ENCODE measurements at regions not wholly inside any gene's neighbourhood (a gene's known extent, or its start where the extent isn't known, plus 50 kb on each side); places are given as distances from the start of the nearest gene placed in this dataset.
"Not testable (repeated sequence)": the region's sequence is repeated elsewhere in the genome, so short reads cannot be mapped to it uniquely, and the experiment has no call there.

DNA sequence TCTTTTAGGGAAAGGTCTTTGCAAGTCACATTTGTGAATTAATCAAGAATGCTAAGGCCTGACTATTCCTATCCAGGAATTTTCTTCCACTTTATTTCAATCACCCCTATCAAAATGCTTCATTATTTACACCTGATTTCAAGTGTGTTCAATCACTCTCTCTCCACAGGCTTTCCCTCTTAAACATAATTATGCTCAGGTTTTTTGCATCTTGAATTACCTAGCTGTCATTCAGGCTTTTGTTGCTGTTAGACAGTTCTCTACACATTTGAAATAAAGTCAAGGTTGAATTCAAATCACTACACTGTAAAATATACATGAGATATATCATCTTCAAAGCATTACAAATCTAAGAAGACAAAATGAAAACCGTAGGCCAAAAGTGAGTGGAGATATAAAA is 941.3 kb upstream of the SLITRK1 start:
- DNase-seq = no peak

- DNase-seq = no peak
Observed at GRCh38 chr13:84821261-84821660, 939.0 kb upstream of the SLITRK1 start.

DNA sequence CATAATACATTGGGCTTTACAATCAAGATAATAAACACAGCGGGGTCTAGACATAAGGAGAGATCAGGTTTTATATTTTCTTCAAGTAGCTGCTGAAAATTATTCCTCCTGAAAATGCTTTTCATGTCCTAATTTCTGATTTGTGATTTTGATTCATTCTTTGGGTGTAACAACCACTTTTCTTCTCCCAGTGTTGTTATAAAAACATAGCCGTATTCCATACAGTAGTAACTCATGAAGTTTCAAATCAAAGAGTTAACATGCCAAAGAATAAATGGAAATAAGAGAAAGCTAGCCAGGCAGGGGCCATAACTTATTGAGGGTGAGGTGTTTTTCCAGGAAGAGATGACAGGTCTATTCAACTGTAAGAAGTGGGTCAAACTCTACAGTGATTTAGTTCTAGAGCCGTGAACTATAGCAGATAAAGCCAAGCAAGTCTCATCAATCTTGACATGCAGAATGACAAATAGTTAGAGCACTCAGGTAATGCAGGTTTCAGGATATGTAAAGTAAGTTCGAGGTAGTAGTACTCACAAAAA is 934.4 kb upstream of the SLITRK1 start:
- DNase-seq = no peak

DNA sequence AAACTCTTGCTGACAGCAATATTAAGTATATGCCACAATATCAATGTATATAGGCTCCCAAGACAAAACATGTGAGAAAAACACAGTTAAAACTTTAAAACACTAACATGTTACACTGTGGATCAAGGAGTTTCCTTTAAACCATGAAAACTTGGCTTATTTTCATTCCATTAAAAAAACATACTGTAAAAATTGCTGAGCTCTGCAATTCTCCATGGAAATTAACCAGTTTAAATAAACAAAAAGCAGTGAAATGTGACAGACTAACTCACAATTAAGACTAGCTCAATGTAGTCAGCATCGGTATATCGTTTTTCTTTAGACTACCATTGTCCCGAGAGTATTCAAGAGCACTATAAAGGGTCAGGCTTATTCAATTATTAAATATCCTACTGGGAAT is 930.5 kb upstream of the SLITRK1 start:
- no peak for DNase-seq

- no peak for DNase-seq
Observed at GRCh38 chr13:84812078-84812477, 929.8 kb upstream of the SLITRK1 start.

- DNase-seq = no peak
Observed at GRCh38 chr13:84810781-84811180, 928.5 kb upstream of the SLITRK1 start.

DNA sequence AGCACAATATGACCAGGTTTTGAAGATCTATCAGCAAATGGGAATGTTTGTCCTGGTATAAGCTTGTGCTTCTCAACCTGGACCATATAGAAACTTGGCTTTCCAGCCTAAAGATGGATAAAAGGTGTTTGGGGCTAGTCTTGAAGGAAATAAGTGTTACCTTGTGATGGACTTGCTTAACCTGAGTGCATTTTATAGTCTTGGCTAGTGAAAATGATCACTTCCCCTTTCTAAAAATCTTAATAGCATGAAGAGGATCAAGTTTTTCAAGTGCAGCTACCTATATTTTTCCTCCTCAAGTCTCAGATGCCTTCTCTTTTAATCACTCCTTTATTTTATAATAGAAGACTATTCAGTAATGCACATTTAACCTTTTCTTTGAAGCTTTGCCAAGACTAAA is 919.8 kb upstream of the SLITRK1 start:
- no peak for DNase-seq

DNA sequence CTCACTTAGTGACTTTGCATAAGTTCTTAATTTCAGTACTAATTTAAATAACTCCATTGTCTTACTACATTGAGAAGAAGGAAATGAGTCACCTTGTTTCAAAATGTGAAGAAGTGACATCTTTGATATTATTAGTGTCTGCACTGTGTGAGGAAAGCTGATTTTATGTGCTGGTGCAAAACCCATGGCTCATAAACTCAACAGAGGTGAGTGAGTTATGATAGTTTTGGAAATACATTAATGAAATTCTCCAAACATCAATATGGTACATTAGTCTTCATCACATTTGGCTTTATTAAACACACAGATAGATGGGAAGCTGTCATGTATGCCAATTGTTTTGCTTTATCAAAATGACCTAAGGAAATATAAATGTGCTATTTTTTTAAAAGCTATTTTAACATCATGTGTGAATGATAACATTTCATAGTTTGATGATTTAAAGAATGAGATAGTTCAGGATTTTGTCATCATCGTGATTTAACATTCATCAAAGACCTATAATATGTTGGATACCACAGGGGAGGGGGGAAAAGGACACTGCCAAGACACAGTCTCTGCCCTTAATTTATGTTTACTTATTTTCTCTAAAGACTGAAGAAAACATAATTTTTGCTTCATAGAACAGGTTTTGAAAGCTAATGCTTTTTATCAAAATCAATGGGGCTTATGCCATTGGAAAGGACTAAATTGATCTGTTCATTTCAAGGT is 902.3 kb upstream of the SLITRK1 start:
- no peak for DNase-seq

- no peak for DNase-seq
Observed at GRCh38 chr13:84777316-84777715, 895.0 kb upstream of the SLITRK1 start.

- no peak for DNase-seq
Observed at GRCh38 chr13:84776593-84776992, 894.3 kb upstream of the SLITRK1 start.

DNA sequence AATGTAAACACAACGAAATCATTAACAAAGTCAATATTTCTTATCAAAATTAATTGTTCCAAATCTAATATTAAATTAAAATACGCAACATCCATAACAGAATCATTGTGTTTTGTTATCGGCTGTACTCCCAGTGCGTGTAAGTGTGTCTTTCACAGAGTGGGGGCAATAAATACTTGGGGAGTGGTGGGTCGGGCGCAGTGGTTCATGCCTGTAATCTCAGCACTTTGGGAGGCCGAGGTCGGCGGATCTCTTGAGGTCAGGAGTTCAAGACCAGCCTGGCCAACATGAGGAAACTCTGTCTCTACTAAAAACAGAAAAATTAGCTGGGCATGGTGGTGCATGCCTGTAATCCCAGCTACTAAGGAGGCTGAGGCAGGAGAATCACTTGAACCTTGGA is 893.6 kb upstream of the SLITRK1 start:
- DNase-seq = not testable (repeated sequence)

DNA sequence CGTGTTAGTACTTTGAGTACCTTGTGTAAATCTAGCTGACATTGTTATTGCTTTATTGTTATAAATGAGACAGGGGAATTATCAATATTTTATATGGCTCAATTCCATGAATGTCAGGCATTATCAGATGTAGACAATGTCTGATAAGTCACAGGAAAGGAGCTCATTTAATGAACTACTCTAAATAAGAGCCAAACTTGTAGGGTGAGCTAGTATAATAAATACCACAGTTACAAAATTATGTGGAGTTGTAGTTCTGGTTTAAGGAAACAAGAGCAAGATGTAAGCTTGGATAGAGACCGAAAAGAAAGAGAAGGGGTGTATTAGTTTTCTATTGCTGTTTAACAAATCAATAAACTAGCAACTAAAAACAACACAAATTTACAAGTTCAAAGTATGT is 891.8 kb upstream of the SLITRK1 start:
- no peak for DNase-seq

- DNase-seq = no peak
Observed at GRCh38 chr13:84760956-84761355, 878.7 kb upstream of the SLITRK1 start.

- no peak for DNase-seq
Observed at GRCh38 chr13:84749126-84749525, 866.9 kb upstream of the SLITRK1 start.

- DNase-seq = no peak
Observed at GRCh38 chr13:84745051-84745551, 862.8 kb upstream of the SLITRK1 start.

DNA sequence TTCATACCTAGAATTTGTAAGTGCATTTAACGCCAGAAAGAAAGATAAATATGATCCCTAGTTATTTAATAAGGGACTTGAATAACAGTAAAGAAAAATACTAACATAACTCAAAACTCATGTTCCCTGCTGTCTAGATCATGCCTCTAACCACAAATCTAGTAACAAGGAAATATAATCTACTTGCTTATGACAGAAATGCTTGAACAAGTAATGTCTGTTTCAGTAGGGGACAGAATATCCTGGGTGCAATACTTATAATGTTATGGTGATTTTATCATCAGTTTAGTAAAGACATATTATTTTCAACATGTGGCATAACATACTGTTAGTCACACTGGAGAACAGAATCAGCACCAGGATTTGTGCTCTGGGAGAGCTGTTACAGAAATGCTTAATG is 861.9 kb upstream of the SLITRK1 start:
- DNase-seq = no peak

- no peak for DNase-seq
Observed at GRCh38 chr13:84741253-84741652, 859.0 kb upstream of the SLITRK1 start.

- no peak for DNase-seq
Observed at GRCh38 chr13:84739021-84739420, 856.7 kb upstream of the SLITRK1 start.

- DNase-seq = no peak
Observed at GRCh38 chr13:84737661-84738060, 855.4 kb upstream of the SLITRK1 start.

- DNase-seq = no peak
Observed at GRCh38 chr13:84730376-84730775, 848.1 kb upstream of the SLITRK1 start.

DNA sequence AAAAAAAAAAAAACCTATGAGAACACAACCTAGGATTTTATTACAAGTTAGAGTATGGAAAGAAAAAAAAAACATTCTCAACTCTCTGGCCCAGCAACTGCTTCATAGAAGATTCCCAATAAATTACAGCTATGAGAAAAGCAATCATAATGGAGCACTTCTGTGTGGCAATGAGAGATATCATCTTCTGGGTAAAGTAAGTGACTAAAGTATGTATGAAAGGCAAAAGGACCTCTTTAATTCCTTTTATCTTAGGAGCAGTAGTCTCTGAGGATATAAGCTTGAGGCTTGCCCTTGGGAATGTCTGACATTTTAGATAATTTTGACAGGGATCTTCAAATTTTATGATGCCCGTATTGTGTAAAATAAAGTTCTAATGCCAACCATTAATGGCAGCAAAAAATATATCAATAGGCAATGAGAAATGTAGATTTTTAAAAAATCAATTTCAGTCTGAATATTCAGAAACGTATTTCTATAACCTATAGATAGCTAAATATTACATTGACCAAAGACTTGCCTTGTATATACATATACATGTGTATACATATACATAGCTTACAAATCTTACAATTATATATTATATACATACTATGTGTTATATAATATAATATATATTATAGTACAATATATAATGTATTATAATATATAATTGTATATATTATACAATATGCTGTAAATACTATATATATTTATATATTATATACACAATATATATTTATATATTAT is 823.9 kb upstream of the SLITRK1 start:
- DNase-seq = no peak

GRCh38 chr13:84702174-84702573 is 819.9 kb upstream of the SLITRK1 start:
- no peak for DNase-seq

DNA sequence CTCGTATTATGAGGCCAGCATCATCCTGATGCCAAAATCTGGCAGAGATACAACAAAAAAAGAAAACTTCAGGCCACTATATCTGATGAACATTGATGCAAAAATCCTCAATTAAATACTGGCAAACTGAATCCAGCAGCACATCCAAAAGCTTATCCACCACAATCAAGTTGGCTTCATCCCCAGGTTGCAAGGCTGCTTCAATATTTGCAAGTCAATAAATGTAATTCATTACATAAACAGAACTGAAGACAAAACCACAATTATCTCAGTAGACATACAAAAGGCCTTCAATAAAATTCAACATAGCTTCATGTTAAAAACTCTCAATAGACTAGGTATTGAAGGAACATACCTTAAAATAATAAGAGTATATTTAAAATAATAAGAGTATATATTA is 815.3 kb upstream of the SLITRK1 start:
- DNase-seq = not testable (repeated sequence)

- DNase-seq = no peak
Observed at GRCh38 chr13:84686973-84687372, 804.7 kb upstream of the SLITRK1 start.
